M059J (cell line): ENCODE measurements at regions not wholly inside any gene's neighbourhood (a gene's known extent, or its start where the extent isn't known, plus 50 kb on each side); places are given as distances from the start of the nearest gene placed in this dataset.
A peak's percentile ranks its signal among the peaks of the same experiment; 100 is the strongest.

Experiments
- DNase-seq: peaks from one replicate; pipeline ENCODE4 v3.0.0-alpha.2; 2012; ENCODE audit warnings: low read depth

DNA sequence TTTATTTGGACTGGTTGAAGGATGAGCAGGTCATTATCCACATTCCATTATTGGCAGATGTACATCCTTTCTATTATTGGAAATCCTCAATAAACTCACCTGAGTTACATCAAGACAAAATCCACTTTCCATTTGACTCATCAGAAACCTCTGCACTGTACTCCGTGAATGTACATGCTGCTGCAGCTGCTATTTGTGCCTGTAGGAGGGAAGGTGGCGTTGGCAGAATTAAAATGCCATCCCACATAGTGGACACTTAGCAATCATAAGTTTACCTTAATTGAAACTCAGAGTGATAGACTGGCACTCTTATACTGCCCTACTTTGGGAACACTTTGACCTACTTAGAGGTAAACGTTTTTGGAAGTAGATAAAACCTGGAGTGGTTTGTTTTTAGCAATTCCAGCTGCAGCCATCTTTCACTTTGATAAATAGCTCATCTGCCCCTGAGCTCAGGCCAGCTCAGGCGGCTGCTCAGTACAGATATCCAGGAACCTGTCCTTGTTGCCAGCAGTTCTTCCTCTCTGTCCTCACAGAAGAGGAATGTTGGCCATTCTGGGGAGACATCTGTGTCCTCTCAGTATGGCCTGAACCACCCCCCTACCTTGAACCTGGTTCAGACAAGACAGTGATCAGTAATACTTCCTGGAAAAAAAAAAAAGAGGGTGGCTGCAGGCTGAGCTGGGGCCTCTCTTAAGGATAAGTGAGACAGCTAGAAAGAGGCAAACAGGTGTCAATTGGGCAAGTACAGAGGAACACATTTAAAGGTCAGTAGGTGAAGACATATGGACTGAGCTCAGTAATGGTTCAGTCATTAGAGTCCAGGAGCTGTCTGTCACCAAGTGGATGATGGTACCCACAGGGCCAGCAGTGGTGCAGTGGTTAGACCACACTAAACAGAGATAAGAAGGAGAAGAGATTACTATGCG lies 153.4 kb upstream of the UMPS start:
- no peak for DNase-seq

DNA sequence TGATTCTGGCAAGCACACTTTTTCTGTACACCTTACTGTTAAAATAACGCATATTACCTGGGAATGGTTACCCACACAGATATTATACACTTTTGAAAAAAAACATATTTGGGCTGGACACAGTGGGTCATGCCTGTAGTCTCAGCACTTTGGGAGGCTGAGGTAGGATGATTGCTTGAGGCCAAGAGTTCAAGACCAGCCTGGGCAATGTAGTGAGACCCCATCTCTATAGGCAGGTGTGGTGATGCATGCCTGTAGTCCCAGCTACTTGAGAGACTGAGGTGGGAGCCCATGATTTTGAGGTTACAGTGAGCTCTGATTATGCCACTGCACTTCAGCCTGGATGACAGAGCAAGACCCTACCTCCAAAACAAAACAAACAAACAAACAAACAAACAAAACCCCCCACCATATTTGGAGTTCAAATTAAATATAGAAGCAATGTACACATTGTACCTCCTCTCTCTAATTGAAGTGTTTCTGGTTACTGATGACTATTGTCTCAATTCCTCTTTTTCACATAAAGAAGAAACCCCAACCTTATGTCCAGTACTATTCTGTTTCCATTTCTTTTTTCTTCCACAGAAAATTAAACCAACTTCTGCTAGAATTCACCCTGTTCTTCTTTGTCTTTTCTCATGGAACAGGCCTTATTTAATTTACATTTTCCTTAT lies 152.6 kb upstream of the UMPS start:
- DNase-seq = no peak

DNA sequence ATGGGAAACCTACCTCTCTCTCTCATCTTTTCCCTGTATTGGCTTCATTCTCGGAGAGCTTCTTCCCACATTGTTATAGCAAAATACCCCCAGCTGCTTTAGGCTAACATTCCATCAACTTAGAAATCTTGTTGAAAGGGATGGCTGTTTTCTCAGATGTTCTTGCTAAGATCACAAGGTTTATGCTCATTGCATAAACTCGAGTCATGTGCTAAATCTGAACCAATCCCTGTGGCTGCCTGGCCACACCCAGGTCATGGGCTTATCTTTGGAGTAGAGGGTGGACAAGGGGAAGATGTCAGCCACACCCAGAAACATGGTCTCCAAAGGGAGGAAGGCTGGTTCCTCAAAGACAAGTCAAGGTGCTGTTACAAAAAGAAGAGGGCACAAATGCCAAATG lies 150.6 kb upstream of the UMPS start:
- no peak for DNase-seq

DNA sequence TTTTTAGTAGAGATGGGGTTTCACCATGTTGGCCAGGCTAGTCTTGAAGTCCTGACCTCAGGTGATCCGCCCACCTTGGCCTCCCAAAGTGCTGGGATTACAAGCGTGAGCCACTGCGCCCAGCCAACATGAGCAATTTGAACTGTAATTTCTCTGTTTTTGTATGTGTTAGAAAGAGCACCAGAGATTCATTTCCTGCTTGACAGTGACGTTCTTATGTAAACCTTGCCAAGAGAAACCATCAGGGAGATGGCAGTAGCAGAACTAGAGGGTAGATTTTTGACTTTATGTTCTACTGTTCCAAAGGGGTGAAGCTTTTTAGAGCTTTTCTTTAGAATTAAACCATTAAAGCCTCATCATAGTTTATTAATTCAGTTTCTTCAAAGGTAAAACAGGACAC lies 148.1 kb upstream of the UMPS start:
- peak; percentile 15 for DNase-seq

DNA sequence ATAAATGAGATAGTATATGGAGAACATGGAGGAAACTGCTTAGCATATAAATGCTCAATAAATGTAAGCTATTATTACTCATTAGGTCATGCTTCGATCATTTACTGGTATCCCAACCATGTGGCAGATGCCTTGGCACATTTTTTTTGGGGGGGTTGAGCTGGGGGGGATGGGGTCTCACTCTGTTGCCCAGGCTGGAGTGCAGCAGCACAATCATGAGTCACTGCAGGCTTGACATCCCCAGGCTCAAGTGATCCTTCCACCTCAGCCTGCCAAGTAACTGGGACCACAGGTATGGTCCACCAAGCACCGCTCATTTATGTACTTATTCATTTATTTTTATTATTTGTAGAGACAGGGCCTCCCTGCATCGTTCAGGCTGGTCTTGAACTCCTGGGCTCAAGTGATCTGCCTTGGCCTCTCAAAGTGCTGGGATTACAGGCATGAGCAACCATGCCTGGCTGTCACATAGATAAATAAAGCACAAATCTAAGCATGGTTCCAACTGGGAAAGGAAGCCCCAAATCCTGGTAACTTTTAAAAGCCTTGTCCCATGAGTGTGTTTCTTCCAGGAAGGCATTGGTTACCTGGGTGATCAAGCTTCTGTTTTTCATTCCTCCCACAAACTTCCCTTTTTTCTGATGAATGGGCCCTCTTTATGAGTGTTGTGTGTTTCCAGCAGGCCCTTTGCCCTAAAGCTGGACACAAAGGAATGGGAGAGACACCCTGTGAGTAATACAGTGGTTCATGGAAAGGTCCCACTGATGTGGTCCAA lies 147.4 kb upstream of the UMPS start:
- DNase-seq = peak; percentile 42

DNA sequence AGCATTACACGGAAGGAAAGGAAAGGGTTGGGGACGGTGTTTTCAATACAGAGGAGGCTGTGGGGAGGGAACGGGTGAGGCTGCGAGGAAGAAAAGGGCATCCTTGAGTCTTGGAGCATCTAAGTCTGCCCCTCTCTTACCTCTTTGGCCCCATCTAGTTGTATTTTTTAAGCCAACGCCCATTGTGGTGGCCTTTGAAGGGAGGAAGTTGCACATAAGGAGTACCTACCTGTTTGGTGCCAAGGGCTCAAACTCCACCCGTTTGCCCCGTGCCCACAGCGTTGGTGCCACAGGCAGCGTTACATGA lies 146.1 kb upstream of the UMPS start:
- no peak for DNase-seq

DNA sequence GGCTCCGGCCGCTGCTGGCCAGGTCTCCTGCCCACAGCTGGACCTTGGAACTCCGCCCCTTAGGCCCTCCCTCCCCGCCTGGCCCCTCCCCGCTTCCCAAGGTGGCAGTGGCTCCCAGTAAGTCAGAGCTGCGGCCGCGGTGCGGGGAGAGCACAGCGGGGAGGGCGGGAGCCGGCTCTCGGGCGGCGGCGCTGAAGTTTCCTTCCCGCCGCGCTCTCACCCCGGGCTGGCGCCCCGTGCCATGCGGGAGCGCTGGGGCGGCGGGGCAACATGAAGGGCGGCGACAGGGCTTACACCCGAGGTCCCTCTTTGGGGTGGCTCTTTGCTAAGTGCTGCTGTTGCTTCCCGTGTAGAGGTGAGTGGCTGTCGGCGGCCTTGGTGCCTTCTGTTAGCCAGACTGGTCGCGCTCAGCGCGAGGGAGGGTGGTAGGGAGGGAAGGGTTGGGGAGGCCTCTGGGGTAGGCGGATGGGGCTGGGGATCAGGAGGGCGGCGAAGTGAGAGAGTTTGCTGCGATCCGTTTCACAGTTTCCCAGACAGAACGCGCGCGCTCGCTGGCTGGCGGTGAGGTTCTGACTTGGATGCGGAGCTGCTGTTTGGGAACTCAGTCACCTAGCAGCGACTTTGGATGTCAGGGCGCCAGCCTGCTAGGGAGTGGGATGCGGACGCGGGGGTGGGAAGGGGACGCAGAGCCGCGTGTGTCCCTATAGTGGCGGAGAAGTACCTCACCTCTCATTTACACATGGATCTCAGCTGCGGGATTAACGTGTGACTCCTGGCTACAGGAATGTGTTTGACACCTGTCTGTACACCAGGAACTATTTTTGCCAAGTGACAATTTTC lies 145.5 kb upstream of the UMPS start:
- DNase-seq = peak; percentile 80

DNA sequence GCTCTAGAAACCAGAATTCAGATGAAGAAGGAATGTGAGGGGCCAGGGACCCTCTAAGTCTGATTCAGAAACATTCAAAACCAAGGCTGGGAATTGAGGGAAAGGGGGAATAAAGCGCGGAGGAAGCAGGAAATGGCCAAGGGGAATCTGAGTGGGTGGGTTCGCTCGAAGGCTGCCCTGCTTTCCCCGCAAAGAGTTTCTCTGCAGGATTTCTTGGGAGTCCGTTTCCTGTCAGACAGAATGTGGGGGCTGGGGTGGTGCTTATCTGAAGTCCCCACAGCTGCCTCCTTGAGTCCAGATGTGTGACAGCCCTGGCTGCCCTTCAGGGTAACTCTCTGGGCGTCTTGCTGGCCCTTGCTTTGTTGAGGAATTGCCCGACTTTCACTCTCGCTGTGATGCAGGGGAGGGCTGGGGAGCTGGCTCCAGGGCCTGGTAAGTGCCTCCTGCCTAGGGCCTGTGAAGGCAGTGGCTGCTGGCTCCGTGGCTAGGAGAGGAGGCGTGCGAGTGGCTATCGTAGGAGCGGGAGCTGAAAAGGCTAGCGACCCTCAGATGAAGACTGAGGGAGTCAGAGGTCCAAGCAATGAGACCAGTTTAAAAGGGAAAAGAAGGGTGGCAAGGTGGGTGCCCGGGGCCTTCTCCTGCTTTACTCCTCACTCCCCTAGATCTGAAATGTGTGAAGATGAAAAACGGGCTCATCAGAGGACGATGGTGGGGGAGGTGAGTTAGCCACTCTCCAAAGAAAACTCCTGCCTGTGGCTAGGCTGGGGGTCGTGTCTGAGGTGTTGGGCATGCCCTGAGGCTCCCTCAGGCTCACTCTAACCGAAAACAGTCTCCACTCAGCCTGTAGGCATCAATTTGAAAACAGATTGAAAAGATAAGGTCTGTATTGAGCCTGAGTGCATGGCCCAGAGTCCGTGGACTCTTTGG lies 143.9 kb upstream of the UMPS start:
- DNase-seq = no peak

DNA sequence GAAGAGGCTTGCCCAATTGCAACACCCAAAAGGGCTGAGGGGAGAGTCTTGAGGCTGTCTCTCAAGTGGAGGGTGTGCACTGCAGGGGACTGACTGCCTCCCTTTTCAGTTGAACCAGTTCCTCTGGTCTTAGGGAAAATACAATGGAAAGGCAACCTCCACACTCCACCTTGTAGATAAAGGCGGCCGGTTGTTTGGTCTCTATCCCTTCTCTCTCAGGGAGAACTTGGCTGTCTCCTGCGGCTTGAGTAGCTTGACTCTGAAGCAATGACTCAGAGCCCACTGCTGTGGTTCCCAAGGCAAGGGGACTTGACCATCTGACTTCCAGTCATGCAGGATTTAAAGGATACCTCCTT lies 143.2 kb upstream of the UMPS start:
- peak; percentile 82 for DNase-seq

DNA sequence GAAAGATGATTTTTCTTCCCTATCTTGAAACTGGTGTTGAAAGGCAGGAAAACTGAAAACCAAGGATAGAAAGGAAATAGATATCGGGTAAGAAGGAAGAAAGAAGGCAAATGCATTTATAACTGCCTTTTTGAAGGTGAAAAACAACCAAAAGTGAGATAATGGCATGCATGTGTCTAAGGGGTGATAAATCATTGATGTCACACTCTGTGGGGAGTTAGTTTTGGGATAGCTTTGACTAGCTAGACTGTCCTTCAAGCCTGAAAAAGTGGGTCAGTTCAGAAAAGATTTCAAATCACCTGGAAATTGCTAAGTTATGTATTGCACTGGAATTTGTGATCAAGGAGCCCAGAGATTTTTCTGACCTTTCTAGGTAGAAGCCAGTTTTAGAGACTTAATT lies 142.2 kb upstream of the UMPS start:
- DNase-seq = no peak

DNA sequence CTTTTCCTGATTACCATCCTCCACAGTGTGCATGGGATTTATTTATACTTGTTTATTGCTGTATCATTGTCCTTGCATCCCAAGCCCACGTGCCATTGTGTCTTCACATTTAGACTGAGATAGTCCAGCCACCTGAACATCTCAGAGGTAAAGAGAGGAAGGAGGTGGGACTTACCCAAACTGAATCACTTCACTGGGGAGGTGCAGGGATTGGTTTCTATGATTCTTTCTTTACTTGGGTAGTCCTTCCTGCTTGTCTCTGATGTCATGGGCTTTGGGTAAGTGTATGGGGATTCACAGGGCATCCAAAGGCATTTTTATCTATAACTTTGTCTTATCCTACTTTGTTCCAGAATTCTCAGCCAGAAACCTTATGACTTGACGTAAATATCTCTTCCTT lies 141.5 kb upstream of the UMPS start:
- no peak for DNase-seq

DNA sequence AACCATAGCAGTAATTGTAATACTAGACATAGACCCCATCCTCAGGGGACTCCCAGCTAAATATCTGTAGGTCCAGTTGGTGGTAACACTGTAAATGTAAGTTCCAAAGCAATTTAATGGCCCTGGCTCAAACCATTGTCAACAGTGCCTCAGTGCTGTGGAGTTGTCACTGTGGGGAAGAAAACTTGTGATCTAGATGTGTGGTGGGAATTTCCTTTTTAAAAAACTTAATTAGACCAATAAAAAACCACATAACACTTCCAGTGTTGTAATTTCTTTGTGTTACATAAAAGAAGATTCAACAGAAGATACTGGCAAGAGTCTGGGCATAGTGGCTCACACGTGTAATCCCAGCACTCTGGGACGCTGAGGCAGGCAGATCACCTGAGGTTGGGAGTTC lies 138.6 kb upstream of the UMPS start:
- DNase-seq = no peak

DNA sequence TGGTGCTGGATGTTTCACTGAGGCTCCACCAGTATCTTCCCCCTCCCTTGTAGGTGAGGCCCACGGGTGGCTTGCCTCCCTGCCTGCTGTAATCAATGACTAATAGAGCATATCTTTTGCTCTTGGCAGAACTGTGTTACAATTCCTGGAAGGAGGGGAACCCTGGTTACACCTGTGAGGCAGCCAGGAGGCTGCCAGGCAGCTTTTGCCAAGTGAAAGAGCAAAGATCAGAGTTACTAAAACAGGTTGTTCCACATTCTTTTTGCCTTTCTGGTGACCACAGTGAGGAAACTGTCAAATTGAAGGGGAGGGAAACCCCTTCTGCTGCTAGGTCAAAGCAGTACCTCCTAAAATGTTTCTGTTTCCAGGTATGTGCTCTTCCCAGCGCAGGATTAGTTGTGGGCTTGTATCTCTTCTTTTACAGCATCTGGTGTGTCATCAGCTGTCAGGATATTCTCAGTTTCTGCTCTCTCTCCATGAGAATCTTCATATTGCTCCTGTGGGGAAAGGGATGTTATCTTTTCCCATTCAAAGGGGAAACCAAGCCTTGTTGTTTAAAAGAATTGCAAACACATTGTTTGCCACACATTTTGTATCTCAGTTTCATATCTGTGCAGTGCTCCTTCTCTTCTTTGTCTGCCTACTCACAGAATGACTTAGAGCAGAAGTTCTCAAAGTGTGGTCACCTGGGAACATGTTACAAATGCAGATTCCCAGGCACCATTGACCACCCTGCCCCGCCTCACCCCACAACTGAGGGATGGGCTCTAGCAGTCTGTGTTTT lies 137.4 kb upstream of the UMPS start:
- DNase-seq = peak; percentile 12

DNA sequence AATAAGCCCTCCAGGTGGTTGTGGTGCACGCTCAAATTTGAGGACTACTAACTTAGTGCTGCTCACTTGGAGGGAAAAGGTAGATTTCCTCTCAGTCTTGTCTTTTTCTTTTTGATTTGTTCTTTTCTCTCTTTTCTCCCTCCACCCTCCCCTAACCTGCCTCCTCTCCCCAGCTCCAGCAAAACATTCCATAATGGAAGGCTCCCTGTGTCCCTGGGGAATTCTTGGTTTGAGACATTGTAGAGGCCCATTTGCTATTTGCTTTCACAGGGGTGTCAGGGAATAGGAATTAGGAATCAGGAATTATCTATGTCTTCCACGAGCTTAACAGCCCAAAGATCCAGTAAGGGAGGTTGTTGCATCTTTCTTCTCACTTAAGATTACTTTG lies 136.8 kb upstream of the UMPS start:
- no peak for DNase-seq

DNA sequence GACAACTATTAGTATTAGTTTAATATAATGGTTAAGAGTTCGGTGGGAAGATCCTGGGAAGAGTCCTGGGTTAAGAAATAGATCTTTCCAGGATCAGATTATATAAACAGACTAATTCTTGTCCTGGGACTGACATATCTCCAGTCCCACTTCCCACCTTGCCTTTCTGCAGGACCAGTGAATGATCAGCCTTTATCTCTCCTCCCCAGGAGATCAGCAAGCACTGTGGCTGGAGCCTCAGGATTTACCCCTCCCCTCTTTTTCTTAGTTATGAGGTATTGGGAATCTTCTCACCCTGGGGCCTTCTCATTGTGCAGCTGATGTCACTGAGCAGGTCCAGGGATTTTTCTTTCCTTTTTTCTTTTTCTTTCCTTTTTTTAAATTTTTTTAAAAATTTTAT lies 135.7 kb upstream of the UMPS start:
- DNase-seq = no peak

DNA sequence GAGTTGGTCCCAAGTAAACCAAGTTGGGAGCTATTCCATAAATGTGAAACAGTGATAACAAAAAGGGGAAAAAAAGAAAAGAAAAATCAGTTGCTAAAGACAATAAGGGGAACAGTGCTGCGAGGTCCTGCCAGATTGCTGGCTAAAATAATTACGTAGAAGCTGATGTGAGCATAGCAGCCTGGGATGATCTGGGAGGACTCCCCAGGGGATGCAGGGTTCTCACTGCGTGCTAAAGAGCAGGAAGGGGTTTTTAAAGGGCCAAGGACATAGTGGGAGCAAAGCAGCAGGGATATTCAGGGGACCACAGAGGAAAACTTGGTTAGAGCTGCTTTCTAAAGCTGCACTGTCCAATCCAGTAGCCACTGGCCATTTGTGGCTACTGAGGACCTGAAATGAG lies 133.0 kb upstream of the UMPS start:
- DNase-seq = no peak

DNA sequence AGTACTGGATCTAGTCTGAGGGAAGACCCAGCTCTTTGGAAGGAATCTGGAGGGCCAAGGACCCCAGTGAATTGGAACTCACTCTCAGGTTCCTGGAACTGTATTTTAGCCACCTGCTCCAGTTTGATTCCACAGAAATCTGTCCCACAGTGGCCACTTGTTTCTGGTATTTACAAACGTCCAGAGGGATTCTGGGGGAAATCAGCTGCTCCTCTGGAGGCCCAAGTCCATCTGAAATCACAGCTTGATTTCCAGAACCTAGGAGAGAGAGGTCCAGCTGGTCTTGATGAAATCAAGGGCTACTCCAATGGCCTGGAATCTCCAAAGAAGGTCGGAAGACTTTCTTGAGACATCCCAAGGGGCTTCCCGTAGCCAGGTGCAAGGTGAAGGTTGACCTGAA lies 132.3 kb upstream of the UMPS start:
- no peak for DNase-seq

DNA sequence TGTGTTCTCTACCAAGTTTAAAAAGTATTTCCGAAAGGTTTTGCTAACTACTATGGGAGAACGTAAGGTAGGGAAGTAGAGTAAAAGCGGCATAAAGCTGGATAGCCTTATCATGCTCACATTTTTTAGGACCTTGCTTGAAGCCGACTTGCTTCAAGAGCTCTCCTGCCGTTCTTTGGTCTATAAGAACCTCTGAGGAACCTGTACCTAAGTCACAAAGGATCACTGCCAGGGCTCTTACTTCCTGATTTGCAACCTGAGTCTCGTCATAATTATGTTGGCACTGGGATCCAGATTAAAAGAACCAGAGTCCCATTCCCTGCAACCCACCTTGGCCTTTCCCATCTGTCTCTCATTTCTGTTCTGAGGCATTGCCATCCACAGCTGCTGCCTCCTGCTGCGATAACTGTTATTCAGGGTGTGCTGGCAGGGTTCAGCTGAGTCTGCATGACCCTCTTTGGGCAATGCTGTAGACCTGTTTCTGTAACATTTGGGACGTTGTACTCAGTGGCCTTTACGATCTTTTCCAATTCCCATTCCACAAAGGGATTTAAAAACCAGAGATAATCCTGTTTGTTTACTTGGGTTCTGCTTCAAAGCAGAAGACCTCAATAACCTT lies 131.0 kb upstream of the UMPS start:
- no peak for DNase-seq
